ENCODE measurements at regions not wholly inside any gene's neighbourhood (a gene's known extent, or its start where the extent isn't known, plus 50 kb on each side); places are given as distances from the start of the nearest gene placed in this dataset.

DNA sequence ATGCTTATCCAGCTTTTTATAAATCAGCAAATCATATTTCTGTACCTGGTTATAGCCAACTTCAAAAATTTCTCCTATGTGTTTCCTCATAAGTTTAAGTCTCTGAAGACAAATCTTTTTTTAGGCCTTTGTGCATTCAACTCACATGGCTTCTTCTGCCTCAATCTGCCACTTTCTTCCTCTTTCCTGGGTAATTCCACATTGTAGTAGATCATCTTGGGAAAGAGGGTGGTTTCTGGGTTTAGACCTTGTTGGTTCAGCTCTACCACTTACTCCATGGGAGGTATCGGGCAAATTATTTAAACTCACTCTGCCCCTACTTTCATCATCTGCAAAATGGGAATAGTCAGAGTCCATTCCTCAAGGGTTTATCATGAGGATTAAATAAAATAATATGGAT is 707.0 kb upstream of the ZEB2 start:
- TF ChIP-seq, protein P1, sequence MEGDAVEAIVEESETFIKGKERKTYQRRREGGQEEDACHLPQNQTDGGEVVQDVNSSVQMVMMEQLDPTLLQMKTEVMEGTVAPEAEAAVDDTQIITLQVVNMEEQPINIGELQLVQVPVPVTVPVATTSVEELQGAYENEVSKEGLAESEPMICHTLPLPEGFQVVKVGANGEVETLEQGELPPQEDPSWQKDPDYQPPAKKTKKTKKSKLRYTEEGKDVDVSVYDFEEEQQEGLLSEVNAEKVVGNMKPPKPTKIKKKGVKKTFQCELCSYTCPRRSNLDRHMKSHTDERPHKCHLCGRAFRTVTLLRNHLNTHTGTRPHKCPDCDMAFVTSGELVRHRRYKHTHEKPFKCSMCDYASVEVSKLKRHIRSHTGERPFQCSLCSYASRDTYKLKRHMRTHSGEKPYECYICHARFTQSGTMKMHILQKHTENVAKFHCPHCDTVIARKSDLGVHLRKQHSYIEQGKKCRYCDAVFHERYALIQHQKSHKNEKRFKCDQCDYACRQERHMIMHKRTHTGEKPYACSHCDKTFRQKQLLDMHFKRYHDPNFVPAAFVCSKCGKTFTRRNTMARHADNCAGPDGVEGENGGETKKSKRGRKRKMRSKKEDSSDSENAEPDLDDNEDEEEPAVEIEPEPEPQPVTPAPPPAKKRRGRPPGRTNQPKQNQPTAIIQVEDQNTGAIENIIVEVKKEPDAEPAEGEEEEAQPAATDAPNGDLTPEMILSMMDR (IDR thresholded peaks at IDR 0.05) = no peak
- no peak for TF ChIP-seq EZH2 (IDR thresholded peaks at IDR 0.05; ENCODE audit: borderline replicate concordance, insufficient read depth, low read depth, low read length, poor library complexity, severe bottlenecking)
